ENCODE measurements at regions not wholly inside any gene's neighbourhood (a gene's known extent, or its start where the extent isn't known, plus 50 kb on each side); places are given as distances from the start of the nearest gene placed in this dataset.

- H4K5ac ChIP-seq (ENCODE audit: insufficient read length, low read depth, low read length): no peak overlapping the region
- WGBS, 2 experiments (ENCODE audit: extremely low coverage in 1 of 2, insufficient coverage in 1 of 2, insufficient read length in 1 of 2, insufficient replicate concordance in 2 of 2, low coverage in 1 of 2, low lambda C conversion rate in 2 of 2, missing lambda C conversion rate in 1 of 2): 95% methylated on average over 35 of the region's 36 CpGs; no CpG with 5 or more reads in 1 of the 2 experiments
- no peak overlapping the region for H3K23ac ChIP-seq (ENCODE audit: insufficient read length)
- no peak overlapping the region for H3K4ac ChIP-seq (replicated peaks; ENCODE audit: insufficient read length, low read depth, low read length)
- no peaks in the 10 kb centered on the region for H3K27me3 ChIP-seq (replicated peaks in 1 of 4; ENCODE audit: control insufficient read depth in 3 of 4, extremely low read depth in 1 of 4, insufficient read depth in 3 of 4, low read length in 3 of 4)
- H2BK120ac ChIP-seq (replicated peaks; ENCODE audit: low read depth, low read length): no peak overlapping the region
- H3K4me1 ChIP-seq (replicated peaks in 1 of 4; ENCODE audit: control insufficient read depth in 3 of 4, insufficient read depth in 4 of 4, low read length in 3 of 4): no peaks in the 10 kb centered on the region
- no peak overlapping the region for H2AFZ ChIP-seq (ENCODE audit: low read length)
- H4K20me1 ChIP-seq (replicated peaks in 1 of 2; ENCODE audit: control insufficient read depth in 1 of 2, insufficient read depth in 2 of 2, low read length in 2 of 2): no peaks in the 10 kb centered on the region
- H2BK12ac ChIP-seq (ENCODE audit: low read depth, low read length): no peak overlapping the region
- H3K9ac ChIP-seq (replicated peaks in 1 of 4; ENCODE audit: extremely low read depth in 1 of 4, low read depth in 3 of 4, low read length in 3 of 4): no peak overlapping the region
- no peak for DNase-seq (ENCODE audit: low read depth in 1 of 2, low spot score in 2 of 2)
- no peaks in the 10 kb centered on the region for H3K79me1 ChIP-seq (ENCODE audit: low read depth, low read length)
- H2AK5ac ChIP-seq (ENCODE audit: low read depth, low read length): no peak overlapping the region
- FAIRE-seq: no peak
- H4K91ac ChIP-seq (replicated peaks; ENCODE audit: insufficient read length, low read length): no peak overlapping the region
- no peak overlapping the region for H2BK20ac ChIP-seq (ENCODE audit: low read length)
- POLR2A ChIA-PET (ENCODE audit: partially characterized antibody): interaction anchor here (0.7 kb wide), 1 partner anchor 11 kb away, joined by 3 read pairs; no protein-coding TSS in a partner anchor
- H2BK5ac ChIP-seq (ENCODE audit: low read depth, low read length): no peak overlapping the region
- H3K23me2 ChIP-seq (ENCODE audit: low read depth, low read length): no peaks in the 10 kb centered on the region
- H3K27ac ChIP-seq (ENCODE audit: low read depth, low read length): no peak overlapping the region
- H3K14ac ChIP-seq (ENCODE audit: insufficient read length): no peak overlapping the region
- no peak overlapping the region for H2BK15ac ChIP-seq (ENCODE audit: low read length)
- no peak overlapping the region for H4K8ac ChIP-seq (ENCODE audit: extremely low read depth, insufficient read depth, low read length)
- CTCF ChIA-PET (ENCODE audit: partially characterized antibody): no interaction called here
- no peak overlapping the region for H3K4me3 ChIP-seq (ENCODE audit: extremely low read depth in 1 of 4, insufficient read depth in 2 of 4, low read depth in 3 of 4, low read length in 4 of 4)
- H3K79me2 ChIP-seq (ENCODE audit: control insufficient read depth in 1 of 2, insufficient read depth in 2 of 2, low read length in 2 of 2): no peaks in the 10 kb centered on the region
- peaks cover 0 to 13% of the 10 kb centered on the region in 2 experiments; a peak in 1 of 4 replicates for H3K9me3 ChIP-seq (ENCODE audit: insufficient read depth in 2 of 2, low read depth in 1 of 2, low read length in 1 of 2)
- no peak overlapping the region for H3K56ac ChIP-seq (replicated peaks; ENCODE audit: insufficient read length, low read depth, low read length)
- H3K18ac ChIP-seq (ENCODE audit: extremely low read depth, low read length): no peak overlapping the region
- H3K4me2 ChIP-seq (ENCODE audit: insufficient read depth in 1 of 2, low read depth in 2 of 2, low read length in 2 of 2): no peak overlapping the region
- H3K36me3 ChIP-seq (ENCODE audit: control insufficient read depth in 2 of 4, insufficient read depth in 4 of 4, low read length in 3 of 4): peaks cover 0 to 4% (median 0%) of the 10 kb centered on the region in 4 experiments; a peak in 2 of 8 replicates
- TF ChIP-seq JUN (IDR thresholded peaks at IDR 0.05; ENCODE audit: low read depth, low read length) (no peak), SP2 (IDR thresholded peaks at IDR 0.05; ENCODE audit: low read length) (no peak), FOSL1 (IDR thresholded peaks at IDR 0.05; ENCODE audit: insufficient read depth, low read depth, low read length) (no peak), TBP (IDR thresholded peaks at IDR 0.05; ENCODE audit: low read depth, low read length) (no peak), POLR2AphosphoS5 (IDR thresholded peaks at IDR 0.05; ENCODE audit: low read depth, low read length) (no peak), BACH1 (IDR thresholded peaks at IDR 0.05; ENCODE audit: low read length) (no peak), CTBP2 (IDR thresholded peaks at IDR 0.05; ENCODE audit: borderline replicate concordance, insufficient read depth, insufficient read length, low read length) (no peak)
- TF ChIP-seq, protein P1, sequence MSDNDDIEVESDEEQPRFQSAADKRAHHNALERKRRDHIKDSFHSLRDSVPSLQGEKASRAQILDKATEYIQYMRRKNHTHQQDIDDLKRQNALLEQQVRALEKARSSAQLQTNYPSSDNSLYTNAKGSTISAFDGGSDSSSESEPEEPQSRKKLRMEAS (IDR thresholded peaks at IDR 0.05): no peak
Measured at GRCh38 chr6:67825201-67825895, 809.7 kb upstream of the ADGRB3 start.

All from H1 (cell line).